BE2C (cell line): ENCODE measurements at regions not wholly inside any gene's neighbourhood (a gene's known extent, or its start where the extent isn't known, plus 50 kb on each side); places are given as distances from the start of the nearest gene placed in this dataset.

ENCODE experiments used
- DNase-seq: peaks from one replicate; pipeline ENCODE4 v3.0.0-alpha.2; 2020
- H3K27me3 ChIP-seq: fragments of 250-450 bp; sonication (Bioruptor Pico); 2 replicates; pipeline ENCODE4 v1.5.1; 2020; ENCODE audit warnings: mild to moderate bottlenecking
- H3K36me3 ChIP-seq: fragments of 250-450 bp; sonication (Bioruptor Pico); 2 replicates; pipeline ENCODE4 v1.5.1; 2020; ENCODE audit warnings: mild to moderate bottlenecking
- H3K4me1 ChIP-seq: fragments of 250-450 bp; sonication (Bioruptor Pico); 2 replicates; pipeline ENCODE4 v1.5.1; 2020
- H3K4me3 ChIP-seq: 2 replicates; pipeline ENCODE4 v1.5.1; 2011; ENCODE audit warnings: low read depth, low read length
- H3K9me3 ChIP-seq: fragments of 250-450 bp; sonication (Bioruptor Pico); 2 replicates; pipeline ENCODE4 v1.5.1; 2020
- CTCF ChIP-seq: IDR thresholded peaks from 2 replicates; pipeline ENCODE4 v1.5.1; 2012; ENCODE audit warnings: mild to moderate bottlenecking, low read depth, low read length

- Histone ChIP-seq H3K36me3 (no peaks in the 10 kb centered on the region), H3K9me3 (no peaks in the 10 kb centered on the region), H3K4me3 (no peak overlapping the region), H3K27me3 (no peaks in the 10 kb centered on the region), H3K4me1 (no peaks in the 10 kb centered on the region)
- no peak for TF ChIP-seq CTCF
- DNase-seq, result no peak
These were observed 62.7 kb downstream of the NPTX2 start for GRCh38 chr7:98679741-98680140.

GRCh38 chr7:98681511-98681910 lies 64.4 kb downstream of the NPTX2 start:
- Histone ChIP-seq H3K4me3 (no peak overlapping the region), H3K4me1 (no peaks in the 10 kb centered on the region), H3K36me3 (no peaks in the 10 kb centered on the region), H3K27me3 (no peaks in the 10 kb centered on the region), H3K9me3 (no peaks in the 10 kb centered on the region)
- no peak for DNase-seq
- TF ChIP-seq CTCF, result no peak

GRCh38 chr7:98681951-98682350 lies 64.9 kb downstream of the NPTX2 start:
- Histone ChIP-seq H3K4me3 (no peak overlapping the region), H3K27me3 (no peaks in the 10 kb centered on the region), H3K36me3 (no peaks in the 10 kb centered on the region), H3K9me3 (no peaks in the 10 kb centered on the region), H3K4me1 (no peaks in the 10 kb centered on the region)
- no peak for TF ChIP-seq CTCF
- DNase-seq, result no peak

GRCh38 chr7:98683514-98683913 lies 66.4 kb downstream of the NPTX2 start:
- no peaks in the 10 kb centered on the region for H3K36me3 ChIP-seq
- H3K4me1 ChIP-seq, result no peaks in the 10 kb centered on the region
- H3K4me3 ChIP-seq, result no peak overlapping the region
- no peaks in the 10 kb centered on the region for H3K9me3 ChIP-seq
- H3K27me3 ChIP-seq, result no peaks in the 10 kb centered on the region
- no peak for DNase-seq
- no peak for TF ChIP-seq CTCF

GRCh38 chr7:98685541-98685940 lies 68.5 kb downstream of the NPTX2 start:
- no peaks in the 10 kb centered on the region for H3K36me3 ChIP-seq
- no peaks in the 10 kb centered on the region for H3K4me1 ChIP-seq
- H3K27me3 ChIP-seq, result no peaks in the 10 kb centered on the region
- H3K9me3 ChIP-seq, result no peaks in the 10 kb centered on the region
- H3K4me3 ChIP-seq, result no peak overlapping the region
- TF ChIP-seq CTCF, result no peak
- no peak for DNase-seq

- no peaks in the 10 kb centered on the region for H3K27me3 ChIP-seq
- DNase-seq, result no peak
- no peaks in the 10 kb centered on the region for H3K9me3 ChIP-seq
- no peaks in the 10 kb centered on the region for H3K4me1 ChIP-seq
- no peak for TF ChIP-seq CTCF
- no peak overlapping the region for H3K4me3 ChIP-seq
- H3K36me3 ChIP-seq, result no peaks in the 10 kb centered on the region
These were observed 69.5 kb downstream of the NPTX2 start for GRCh38 chr7:98686466-98687080.
